GM18873 (cell line): ENCODE measurements at regions not wholly inside any gene's neighbourhood (a gene's known extent, or its start where the extent isn't known, plus 50 kb on each side); places are given as distances from the start of the nearest gene placed in this dataset.
"Not testable (repeated sequence)": the region's sequence is repeated elsewhere in the genome, so short reads cannot be mapped to it uniquely, and the experiment has no call there.

Experiments used
- ATAC-seq: cut with Tn5 transposase; IDR thresholded peaks from one replicate; pipeline ENCODE4 v1.9.1; 2021; ENCODE audit warnings: mild to moderate bottlenecking, moderate library complexity, moderate number of reproducible peaks; ENCODE audit not compliant: unreplicated experiment, low FRiP score

DNA sequence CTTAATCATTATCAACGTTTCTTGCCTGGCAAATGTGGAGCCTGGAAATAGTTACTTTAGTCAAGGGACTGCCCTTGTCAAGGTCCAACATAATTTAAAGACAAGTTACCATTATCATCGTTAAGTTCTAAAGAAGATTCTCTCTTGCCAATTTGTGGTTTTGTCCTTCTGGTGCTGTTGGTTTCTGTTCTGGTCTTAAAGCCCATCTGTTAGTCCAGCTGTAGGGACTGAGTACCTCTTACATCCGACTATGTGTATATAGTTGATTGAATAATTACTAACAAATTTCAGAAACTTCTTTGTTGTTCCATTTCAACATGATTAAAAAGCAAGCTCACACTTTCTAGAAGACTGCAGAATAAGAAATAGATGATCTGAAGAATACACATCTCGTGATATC lies 1854.9 kb downstream of the MAT2B start:
- no peak for ATAC-seq

DNA sequence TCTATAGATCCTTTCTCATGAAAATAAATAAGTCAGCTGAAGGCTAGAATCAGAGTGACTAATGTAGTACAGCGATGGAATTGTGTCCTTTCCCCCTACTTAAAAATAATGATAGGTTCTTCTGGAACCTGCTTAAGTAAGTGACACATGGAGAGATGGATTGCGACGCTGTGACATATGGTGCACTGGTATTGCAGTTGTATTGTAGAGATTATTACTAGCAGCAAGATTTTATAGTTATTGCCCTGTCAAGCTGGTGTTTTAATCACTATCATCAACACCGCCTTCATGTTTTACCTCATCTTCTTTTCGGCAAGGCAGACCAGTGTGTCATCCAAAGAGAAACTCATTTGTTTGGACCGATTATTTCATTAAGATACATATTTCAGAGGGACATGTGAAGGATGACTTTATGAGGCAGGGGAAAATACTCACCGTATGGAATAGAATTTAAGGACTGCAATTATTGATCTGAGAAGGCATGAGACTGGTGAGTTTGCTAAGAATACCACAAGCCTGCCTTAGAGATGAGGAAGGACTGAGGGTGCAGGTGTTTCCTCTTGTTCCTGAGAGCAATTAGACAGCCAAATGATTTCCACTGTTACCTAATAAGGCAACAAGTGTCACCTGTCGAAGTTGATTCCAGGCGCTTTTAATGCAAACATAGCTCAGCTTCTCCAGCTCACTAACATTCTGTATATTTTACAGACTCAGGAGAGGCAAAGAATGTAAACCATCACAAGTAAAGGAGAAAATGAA lies 1855.5 kb downstream of the MAT2B start:
- ATAC-seq, result no peak

DNA sequence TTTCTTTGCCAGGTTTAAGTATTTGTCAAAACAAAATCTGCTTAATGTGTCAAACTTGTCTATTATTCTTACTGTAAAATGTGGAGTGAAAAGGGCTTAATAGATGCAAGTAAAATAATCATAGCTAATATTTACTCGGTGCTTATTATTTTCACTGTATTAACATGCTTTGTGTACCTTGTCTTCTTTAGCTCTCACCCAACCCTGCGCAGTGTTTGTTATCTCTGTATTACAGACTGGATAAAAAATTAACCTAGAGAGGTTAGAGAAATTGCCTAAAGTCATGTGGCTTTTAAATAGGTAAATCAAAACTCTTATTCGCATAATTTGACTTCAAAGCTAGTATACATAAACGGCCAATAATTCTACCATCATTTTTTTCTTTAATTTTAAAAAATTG lies 1864.8 kb downstream of the MAT2B start:
- ATAC-seq, result no peak

DNA sequence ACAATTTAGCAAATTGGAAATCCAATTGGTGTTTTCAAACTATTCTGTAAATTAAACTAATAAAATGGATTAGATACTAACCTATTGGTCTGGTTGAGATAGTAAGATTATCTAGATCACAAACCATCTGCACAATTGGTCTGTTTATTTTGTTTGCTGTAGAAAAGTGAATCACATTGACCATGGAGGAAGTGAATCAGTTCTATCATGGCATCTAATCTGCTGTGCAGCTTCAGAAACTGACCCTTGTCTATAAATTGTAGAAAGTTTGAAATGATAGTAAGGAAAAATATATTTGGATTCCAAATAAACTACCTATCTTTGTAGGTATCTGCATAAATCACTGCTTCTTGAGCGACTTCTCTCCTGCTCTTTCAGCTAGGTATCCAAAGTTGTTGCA lies 1865.4 kb downstream of the MAT2B start:
- no peak for ATAC-seq

DNA sequence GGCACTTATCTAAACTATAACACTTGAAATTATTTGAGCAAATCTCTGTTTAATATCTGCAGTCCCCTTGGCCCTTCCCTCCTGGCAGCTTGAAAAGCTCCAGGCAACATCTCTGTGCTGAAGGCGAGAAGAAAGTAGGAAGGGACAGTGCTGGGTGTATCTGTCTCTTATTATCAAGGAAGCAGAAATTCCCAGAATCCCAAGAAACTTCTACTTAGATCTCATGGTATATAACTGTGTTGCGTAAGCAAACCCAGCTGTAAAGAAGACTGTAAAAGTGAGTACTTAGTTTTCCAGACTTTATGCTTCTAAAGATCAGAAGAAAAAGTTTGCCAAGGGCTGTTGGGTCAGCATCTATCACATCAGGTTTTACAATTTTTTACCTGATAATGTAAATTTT lies 1869.8 kb downstream of the MAT2B start:
- no peak for ATAC-seq

- no peak for ATAC-seq
Observed at GRCh38 chr5:165393839-165394238, 1888.4 kb downstream of the MAT2B start.

- no peak for ATAC-seq
Observed at GRCh38 chr5:165397516-165397915, 1892.1 kb downstream of the MAT2B start.

GRCh38 chr5:165400086-165400485 lies 1894.7 kb downstream of the MAT2B start:
- ATAC-seq, result no peak

- ATAC-seq, result no peak
Observed at GRCh38 chr5:165404917-165405316, 1899.5 kb downstream of the MAT2B start.

DNA sequence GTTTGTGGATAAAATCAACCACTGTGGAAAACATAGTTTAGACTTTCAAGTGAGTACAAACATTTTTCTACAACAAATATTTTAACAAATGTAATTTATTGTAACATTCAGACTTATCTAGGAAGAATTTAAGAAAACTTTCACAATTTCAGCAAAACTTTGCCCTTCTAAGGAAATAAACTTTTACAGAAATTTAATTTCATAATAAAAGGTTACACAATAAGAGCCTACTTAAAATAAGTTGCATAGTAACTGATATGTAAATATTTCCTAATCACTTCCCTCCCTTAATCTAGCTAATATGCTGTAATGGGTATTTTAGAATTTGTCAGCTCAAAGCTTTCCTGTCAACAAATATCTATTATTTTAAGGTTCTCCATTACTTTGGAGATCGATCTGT lies 1899.9 kb downstream of the MAT2B start:
- no peak for ATAC-seq

- ATAC-seq, result no peak
Observed at GRCh38 chr5:165407352-165407751, 1901.9 kb downstream of the MAT2B start.

GRCh38 chr5:165410476-165410875 lies 1905.1 kb downstream of the MAT2B start:
- ATAC-seq, result no peak

DNA sequence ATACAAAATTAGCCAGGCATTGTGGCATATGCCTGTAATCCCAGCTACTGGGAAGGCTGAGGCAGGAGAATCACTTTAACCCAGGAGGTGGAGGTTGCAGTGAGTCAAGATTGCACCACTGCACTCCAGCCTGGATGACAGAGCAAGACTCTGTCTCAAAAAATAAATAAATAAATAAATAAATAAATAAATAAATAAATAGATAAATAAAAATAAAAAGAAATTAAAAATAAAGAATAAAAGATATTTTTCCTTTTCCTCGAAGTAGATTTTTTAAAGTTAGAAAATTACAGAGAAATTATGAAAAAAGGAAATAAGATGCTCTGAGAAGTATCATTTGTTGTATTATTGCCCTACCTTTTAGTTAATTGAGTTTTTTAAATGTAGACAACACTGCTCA lies 1906.1 kb downstream of the MAT2B start:
- ATAC-seq, result not testable (repeated sequence)

DNA sequence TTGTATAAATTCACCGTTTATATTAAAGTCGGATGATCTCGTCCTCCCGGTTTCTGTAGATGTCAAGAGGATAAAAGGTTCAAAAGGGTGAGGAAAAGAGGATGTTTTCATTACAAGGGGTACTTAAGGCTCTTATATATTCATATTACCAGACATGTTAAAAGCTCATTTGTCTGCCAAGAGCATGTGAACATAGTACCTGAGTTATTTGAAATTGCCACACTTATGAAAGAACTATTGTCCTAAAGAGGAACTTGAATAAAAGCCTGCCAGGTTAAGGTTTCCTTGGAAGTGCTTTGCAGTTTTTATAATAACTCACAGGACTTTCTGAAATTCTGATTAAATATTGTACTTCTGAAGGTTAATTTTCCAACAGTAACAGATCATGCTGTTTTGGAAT lies 1915.1 kb downstream of the MAT2B start:
- ATAC-seq, result no peak

GRCh38 chr5:165423697-165424299 lies 1918.4 kb downstream of the MAT2B start:
- ATAC-seq, result no peak

DNA sequence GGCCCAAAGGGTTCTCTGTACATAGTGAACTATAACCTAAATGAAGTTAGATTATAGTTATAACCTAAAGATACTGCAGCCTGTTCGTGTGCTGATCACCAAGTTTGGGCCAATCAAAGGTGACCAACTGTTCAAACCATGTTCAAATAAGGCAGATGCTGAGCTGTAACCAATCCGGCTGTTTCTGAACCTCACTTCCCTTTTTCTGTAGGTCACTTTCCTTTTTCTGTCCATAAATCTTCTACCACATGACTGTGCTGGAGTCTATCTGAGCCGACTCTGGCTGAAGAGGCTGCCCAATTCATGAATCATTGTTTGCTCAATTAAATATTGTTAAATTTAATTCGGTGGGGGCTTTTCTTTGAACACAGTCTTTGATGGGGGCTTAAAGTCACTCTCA lies 1920.2 kb downstream of the MAT2B start:
- ATAC-seq, result no peak

GRCh38 chr5:165448753-165449152 lies 1943.3 kb downstream of the MAT2B start:
- ATAC-seq, result no peak

- ATAC-seq, result no peak
Observed at GRCh38 chr5:165457859-165458481, 1952.6 kb downstream of the MAT2B start.

GRCh38 chr5:165459232-165459631 lies 1953.8 kb downstream of the MAT2B start:
- ATAC-seq, result no peak

GRCh38 chr5:165460911-165461310 lies 1955.5 kb downstream of the MAT2B start:
- ATAC-seq, result no peak

DNA sequence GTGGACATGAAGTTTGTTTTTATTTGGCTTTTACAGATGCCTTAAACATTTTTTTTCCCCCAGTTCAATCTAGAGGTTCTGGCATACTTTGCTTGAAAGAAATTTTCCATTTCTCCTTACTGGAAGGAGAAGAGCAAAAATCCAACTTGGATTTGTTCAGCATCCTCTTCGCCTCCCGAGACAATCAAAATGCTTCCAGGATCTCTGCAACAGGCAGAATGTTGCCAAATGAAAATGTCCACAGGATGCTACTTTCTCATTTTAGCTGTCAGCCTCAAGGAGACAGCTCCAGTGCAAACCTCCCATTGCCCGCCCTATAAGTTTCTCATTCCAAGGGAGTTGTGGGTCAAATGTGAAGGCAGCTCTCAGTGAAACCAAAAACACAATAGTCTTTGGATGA lies 1972.1 kb downstream of the MAT2B start:
- no peak for ATAC-seq

DNA sequence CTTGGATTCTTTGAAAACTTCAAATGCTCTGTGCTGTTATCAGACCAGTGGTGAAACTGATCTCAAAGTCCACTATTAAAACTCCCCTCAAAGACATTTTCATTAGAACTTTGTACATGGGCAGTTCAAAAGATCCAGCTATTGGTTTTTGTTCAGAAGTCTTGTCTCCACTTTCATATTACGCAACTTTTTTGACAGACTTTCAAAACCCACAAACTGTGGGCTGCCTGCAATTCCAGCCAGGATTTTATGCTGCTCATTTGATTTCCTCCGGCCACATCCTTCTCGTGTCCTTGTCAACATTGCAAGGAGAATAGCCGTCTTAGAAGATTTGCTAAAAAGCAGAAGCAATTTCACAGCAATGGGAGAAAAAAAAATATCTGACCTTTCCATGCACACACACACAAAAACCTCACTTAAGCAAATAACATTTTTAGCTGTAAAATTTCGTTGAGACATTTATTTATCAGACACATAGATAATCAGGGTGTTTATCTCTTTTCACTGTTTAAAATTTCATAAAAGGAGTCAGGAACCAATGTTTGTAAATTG lies 1990.5 kb downstream of the MAT2B start:
- no peak for ATAC-seq
